ENCODE measurements at regions not wholly inside any gene's neighbourhood (a gene's known extent, or its start where the extent isn't known, plus 50 kb on each side); places are given as distances from the start of the nearest gene placed in this dataset.
"Not testable (repeated sequence)": the region's sequence is repeated elsewhere in the genome, so short reads cannot be mapped to it uniquely, and the experiment has no call there.

GRCh38 chr5:50922134-50922941 is 255.9 kb downstream of the PARP8 start:
- not testable (repeated sequence) for H3K36me3 Mint-ChIP-seq; H3K27ac Mint-ChIP-seq; H3K9me3 Mint-ChIP-seq; H3K4me1 Mint-ChIP-seq (ENCODE audit: unreplicated experiment); DNase-seq (ENCODE audit: extremely low spot score, unreplicated experiment); H3K4me3 Mint-ChIP-seq; H3K27me3 Mint-ChIP-seq
- TF ChIP-seq CTCF (conservative IDR thresholded peaks at IDR 0.05), result peak; percentile 81

GRCh38 chr5:50922942-50923767 is 256.7 kb downstream of the PARP8 start:
- peak; percentile 14 for TF ChIP-seq CTCF (conservative IDR thresholded peaks at IDR 0.05)
- DNase-seq (ENCODE audit: extremely low spot score, unreplicated experiment), result no peak
- Mint-ChIP-seq H3K27ac (no peak overlapping the region), H3K36me3 (no peaks in the 10 kb centered on the region), H3K4me1 (ENCODE audit: unreplicated experiment) (no peaks in the 10 kb centered on the region), H3K4me3 (no peak overlapping the region), H3K9me3 (no peaks in the 10 kb centered on the region), H3K27me3 (no peaks in the 10 kb centered on the region)

GRCh38 chr5:50923768-50924494 is 257.5 kb downstream of the PARP8 start:
- Mint-ChIP-seq H3K27ac (no peak overlapping the region), H3K27me3 (no peaks in the 10 kb centered on the region), H3K9me3 (no peaks in the 10 kb centered on the region), H3K4me3 (no peak overlapping the region), H3K36me3 (no peaks in the 10 kb centered on the region), H3K4me1 (ENCODE audit: unreplicated experiment) (no peaks in the 10 kb centered on the region)
- DNase-seq (ENCODE audit: extremely low spot score, unreplicated experiment), result no peak
- no peak for TF ChIP-seq CTCF (conservative IDR thresholded peaks at IDR 0.05)

- TF ChIP-seq CTCF (conservative IDR thresholded peaks at IDR 0.05), result no peak
- no peaks in the 10 kb centered on the region for H3K4me1 Mint-ChIP-seq (ENCODE audit: unreplicated experiment)
- no peak overlapping the region for H3K4me3 Mint-ChIP-seq
- no peaks in the 10 kb centered on the region for H3K36me3 Mint-ChIP-seq
- no peak for DNase-seq (ENCODE audit: extremely low spot score, unreplicated experiment)
- H3K27ac Mint-ChIP-seq, result no peak overlapping the region
- H3K27me3 Mint-ChIP-seq, result peaks cover 8% of the 10 kb centered on the region
- no peaks in the 10 kb centered on the region for H3K9me3 Mint-ChIP-seq
Observed at GRCh38 chr5:50927953-50928352, 261.5 kb downstream of the PARP8 start.

- peaks cover 8% of the 10 kb centered on the region for H3K27me3 Mint-ChIP-seq
Observed at GRCh38 chr5:50929174-50929573, 262.7 kb downstream of the PARP8 start.

More at GRCh38 chr5:50929174-50929573, 262.7 kb downstream of the PARP8 start:
- Mint-ChIP-seq H3K9me3 (no peaks in the 10 kb centered on the region), H3K27ac (no peak overlapping the region), H3K36me3 (no peaks in the 10 kb centered on the region), H3K4me1 (ENCODE audit: unreplicated experiment) (no peaks in the 10 kb centered on the region), H3K4me3 (no peak overlapping the region)
- TF ChIP-seq CTCF (conservative IDR thresholded peaks at IDR 0.05), result no peak
- DNase-seq (ENCODE audit: extremely low spot score, unreplicated experiment), result no peak

Measured in type B pancreatic cell (in vitro differentiated cells).